ENCODE measurements at regions not wholly inside any gene's neighbourhood (a gene's known extent, or its start where the extent isn't known, plus 50 kb on each side); places are given as distances from the start of the nearest gene placed in this dataset.

DNA sequence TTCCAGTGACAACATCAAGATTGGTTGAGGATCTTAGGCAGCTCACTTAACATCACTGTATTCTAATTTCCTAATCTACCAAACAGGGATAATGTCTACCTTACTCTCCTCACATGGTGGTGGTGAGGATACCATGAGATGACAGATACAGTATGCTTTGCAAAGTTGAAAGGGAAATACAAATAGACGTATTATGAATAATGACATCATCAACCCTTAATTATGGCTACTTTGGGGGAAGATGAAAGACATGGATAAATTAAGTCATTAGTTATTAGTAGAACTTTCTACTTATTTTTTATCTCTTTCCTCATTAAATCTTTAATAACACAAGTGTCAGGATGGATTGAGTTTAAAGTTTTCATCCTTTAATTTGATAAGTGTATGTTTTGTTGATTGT, 532.5 kb downstream of the KLF12 start:
- TF ChIP-seq, protein P1, sequence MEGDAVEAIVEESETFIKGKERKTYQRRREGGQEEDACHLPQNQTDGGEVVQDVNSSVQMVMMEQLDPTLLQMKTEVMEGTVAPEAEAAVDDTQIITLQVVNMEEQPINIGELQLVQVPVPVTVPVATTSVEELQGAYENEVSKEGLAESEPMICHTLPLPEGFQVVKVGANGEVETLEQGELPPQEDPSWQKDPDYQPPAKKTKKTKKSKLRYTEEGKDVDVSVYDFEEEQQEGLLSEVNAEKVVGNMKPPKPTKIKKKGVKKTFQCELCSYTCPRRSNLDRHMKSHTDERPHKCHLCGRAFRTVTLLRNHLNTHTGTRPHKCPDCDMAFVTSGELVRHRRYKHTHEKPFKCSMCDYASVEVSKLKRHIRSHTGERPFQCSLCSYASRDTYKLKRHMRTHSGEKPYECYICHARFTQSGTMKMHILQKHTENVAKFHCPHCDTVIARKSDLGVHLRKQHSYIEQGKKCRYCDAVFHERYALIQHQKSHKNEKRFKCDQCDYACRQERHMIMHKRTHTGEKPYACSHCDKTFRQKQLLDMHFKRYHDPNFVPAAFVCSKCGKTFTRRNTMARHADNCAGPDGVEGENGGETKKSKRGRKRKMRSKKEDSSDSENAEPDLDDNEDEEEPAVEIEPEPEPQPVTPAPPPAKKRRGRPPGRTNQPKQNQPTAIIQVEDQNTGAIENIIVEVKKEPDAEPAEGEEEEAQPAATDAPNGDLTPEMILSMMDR (IDR thresholded peaks at IDR 0.05) = no peak

DNA sequence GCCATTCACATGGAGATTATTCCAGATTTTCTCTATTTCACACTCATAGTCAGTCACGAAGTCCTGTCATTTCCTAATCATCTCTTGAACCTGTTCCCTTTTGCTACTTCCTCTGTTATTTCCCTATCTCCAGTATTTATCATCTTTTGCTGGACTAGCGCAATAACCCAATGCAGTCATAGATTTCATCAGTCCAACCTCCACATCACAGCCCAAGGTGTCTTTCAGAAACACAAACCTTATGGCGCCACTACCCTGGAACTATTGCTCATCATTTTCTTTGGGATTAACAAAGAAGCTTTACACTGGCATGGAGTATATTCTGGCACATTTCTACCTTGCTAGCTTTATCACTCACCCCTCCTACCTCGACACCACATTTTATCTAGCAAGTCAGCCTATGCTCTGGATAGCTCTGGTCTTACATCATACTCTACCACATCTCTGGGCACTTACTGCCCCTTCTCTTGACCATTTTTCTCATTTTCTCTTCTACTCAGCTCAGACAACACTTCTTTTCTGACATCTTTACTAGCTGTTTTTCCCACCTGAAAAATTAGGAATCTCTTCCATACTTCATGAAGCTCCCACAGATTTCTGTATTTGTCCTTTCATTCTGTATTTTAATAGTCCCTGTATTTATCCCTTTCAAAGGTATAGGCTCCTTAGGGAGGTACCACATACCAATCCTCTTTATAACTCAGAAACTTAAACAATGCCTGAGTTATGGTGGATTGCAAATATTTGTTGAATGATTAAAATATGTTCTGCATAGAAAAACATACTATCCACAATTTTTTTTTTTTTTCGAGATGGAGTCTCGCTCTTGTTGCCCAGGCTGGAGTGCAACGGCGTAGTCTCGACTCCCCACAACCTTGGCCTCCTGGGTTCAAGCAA, 534.7 kb downstream of the KLF12 start:
- no peaks in the 10 kb centered on the region for H3K4me1 ChIP-seq (ENCODE audit: control insufficient read depth in 1 of 2, insufficient read depth in 2 of 2, low read length in 2 of 2)
- Mint-ChIP-seq H3K9me3 (peaks cover 3 to 13% (median 6%) of the 10 kb centered on the region in 7 donors), H3K4me1 (no peaks in the 10 kb centered on the region), H3K27ac (no peak overlapping the region), H3K27me3 (ENCODE audit: low read depth in 3 of 3) (no peaks in the 10 kb centered on the region), H3K4me3 (no peak overlapping the region), H3K36me3 (no peaks in the 10 kb centered on the region)
- H3K79me2 ChIP-seq (ENCODE audit: insufficient read depth, low read length) = no peaks in the 10 kb centered on the region
- H3K27ac ChIP-seq (ENCODE audit: low read depth in 1 of 2, low read length in 2 of 2) = no peak overlapping the region
- TF ChIP-seq, protein P1 (IDR thresholded peaks at IDR 0.05) = no peak
- no peaks in the 10 kb centered on the region for H4K20me1 ChIP-seq (ENCODE audit: insufficient read depth, low read length)
- no peak for DNase-seq
- H3K9me3 ChIP-seq (replicated peaks in 1 of 2; ENCODE audit: control insufficient read depth in 1 of 2, insufficient read depth in 1 of 2, low read length in 2 of 2) = peaks cover 0 to 5% of the 10 kb centered on the region in 2 donors
- 86% methylated on average over 9 of the region's 9 CpGs for WGBS (ENCODE audit: insufficient coverage)
- H3K27me3 ChIP-seq (ENCODE audit: control insufficient read depth in 2 of 2, insufficient read depth in 2 of 2, low read length in 2 of 2) = no peaks in the 10 kb centered on the region
- no peak overlapping the region for H3K9ac ChIP-seq (ENCODE audit: insufficient read depth, low read length, poor library complexity, severe bottlenecking)
- H3K4me3 ChIP-seq (replicated peaks in 1 of 3; ENCODE audit: low read depth in 2 of 3, low read length in 3 of 3) = no peak overlapping the region
- no peak overlapping the region for H3K4me2 ChIP-seq (replicated peaks; ENCODE audit: extremely low read depth, low read length, poor library complexity, severe bottlenecking)
- H2AFZ ChIP-seq (ENCODE audit: insufficient read depth, low read depth, low read length, poor library complexity, severe bottlenecking) = no peak overlapping the region
- H3K36me3 ChIP-seq (replicated peaks in 1 of 2; ENCODE audit: control insufficient read depth in 1 of 2, insufficient read depth in 2 of 2, low read length in 2 of 2) = no peaks in the 10 kb centered on the region
- intact Hi-C loops (cut with micrococcal nuclease) = no loop called here

More for the DNA sequence above, 532.5 kb downstream of the KLF12 start:
- no peak for DNase-seq
- H3K79me2 ChIP-seq (ENCODE audit: insufficient read depth, low read length) = no peaks in the 10 kb centered on the region
- no peak overlapping the region for H3K9ac ChIP-seq (ENCODE audit: insufficient read depth, low read length, poor library complexity, severe bottlenecking)
- no peak overlapping the region for H3K4me3 ChIP-seq (replicated peaks in 1 of 3; ENCODE audit: low read depth in 2 of 3, low read length in 3 of 3)
- intact Hi-C loops (cut with micrococcal nuclease) = no loop called here
- H3K4me2 ChIP-seq (replicated peaks; ENCODE audit: extremely low read depth, low read length, poor library complexity, severe bottlenecking) = no peak overlapping the region
- Mint-ChIP-seq H3K9me3 (peaks cover 5 to 12% (median 6%) of the 10 kb centered on the region in 7 donors), H3K27ac (no peak overlapping the region), H3K27me3 (ENCODE audit: low read depth in 3 of 3) (no peaks in the 10 kb centered on the region), H3K4me3 (no peak overlapping the region), H3K36me3 (no peaks in the 10 kb centered on the region), H3K4me1 (no peaks in the 10 kb centered on the region)
- no peak overlapping the region for H3K27ac ChIP-seq (ENCODE audit: low read depth in 1 of 2, low read length in 2 of 2)
- H3K36me3 ChIP-seq (replicated peaks in 1 of 2; ENCODE audit: control insufficient read depth in 1 of 2, insufficient read depth in 2 of 2, low read length in 2 of 2) = no peaks in the 10 kb centered on the region
- no peak overlapping the region for H2AFZ ChIP-seq (ENCODE audit: insufficient read depth, low read depth, low read length, poor library complexity, severe bottlenecking)
- no peaks in the 10 kb centered on the region for H3K4me1 ChIP-seq (ENCODE audit: control insufficient read depth in 1 of 2, insufficient read depth in 2 of 2, low read length in 2 of 2)
- no peaks in the 10 kb centered on the region for H4K20me1 ChIP-seq (ENCODE audit: insufficient read depth, low read length)
- H3K27me3 ChIP-seq (ENCODE audit: control insufficient read depth in 2 of 2, insufficient read depth in 2 of 2, low read length in 2 of 2) = no peaks in the 10 kb centered on the region
- peaks cover 0 to 5% of the 10 kb centered on the region in 2 donors for H3K9me3 ChIP-seq (replicated peaks in 1 of 2; ENCODE audit: control insufficient read depth in 1 of 2, insufficient read depth in 1 of 2, low read length in 2 of 2)
- no CpG with 5 or more reads among the region's 1 CpG for WGBS (ENCODE audit: insufficient coverage)

Measured in CD14-positive monocyte (primary cell).